GM23338 (cell line): ENCODE measurements at regions not wholly inside any gene's neighbourhood (a gene's known extent, or its start where the extent isn't known, plus 50 kb on each side); places are given as distances from the start of the nearest gene placed in this dataset.

ENCODE experiments used
- ATAC-seq: fragments of 200-7000 bp; cut with Tn5 transposase; 3 replicates; pipeline ENCODE4 v1.9.1; 2020
- DNase-seq: peaks from one replicate; pipeline ENCODE4 v3.0.0-alpha.2; 2015; ENCODE audit warnings: low spot score
- H2AFZ ChIP-seq: fragments of 200-600 bp; sonication (generic); 2 replicates; pipeline ENCODE4 v1.8.0; 2016; ENCODE audit warnings: antibody characterized with exemption, mild to moderate bottlenecking, moderate library complexity
- H3F3A ChIP-seq: fragments of 200-600 bp; sonication (generic); replicated peaks from 2 replicates; pipeline ENCODE4 v1.8.0; 2017; ENCODE audit warnings: antibody characterized with exemption, mixed run types, low read depth
- H3K27ac ChIP-seq: fragments of 200-600 bp; sonication (generic); 2 replicates; pipeline ENCODE4 v1.6.1; 2016; ENCODE audit warnings: low read depth
- H3K27me3 ChIP-seq: fragments of 200-600 bp; sonication (generic); 2 replicates; pipeline ENCODE4 v1.8.0; 2016; ENCODE audit warnings: mild to moderate bottlenecking, mixed run types, moderate library complexity; ENCODE audit not compliant: insufficient read depth
- H3K36me3 ChIP-seq: fragments of 200-600 bp; sonication (generic); 2 replicates; pipeline ENCODE4 v1.8.0; 2016; ENCODE audit warnings: mild to moderate bottlenecking; ENCODE audit not compliant: insufficient read depth
- H3K4me1 ChIP-seq: fragments of 200-600 bp; sonication (generic); 2 replicates; pipeline ENCODE4 v1.8.0; 2016; ENCODE audit warnings: mild to moderate bottlenecking, moderate library complexity; ENCODE audit not compliant: insufficient read depth
- H3K4me2 ChIP-seq: fragments of 200-600 bp; sonication (generic); 2 replicates; pipeline ENCODE4 v1.7.1; 2017; ENCODE audit warnings: mixed run types
- H3K4me3 ChIP-seq: fragments of 200-600 bp; sonication (generic); 2 replicates; pipeline ENCODE4 v1.6.1; 2016; ENCODE audit warnings: mixed run types
- H3K79me2 ChIP-seq: fragments of 200-600 bp; sonication (generic); replicated peaks from 2 replicates; pipeline ENCODE4 v1.8.0; 2017; ENCODE audit warnings: mild to moderate bottlenecking; ENCODE audit not compliant: insufficient read depth
- H3K9me2 ChIP-seq: fragments of 200-600 bp; sonication (generic); 2 replicates; pipeline ENCODE4 v1.8.0; 2017; ENCODE audit not compliant: insufficient read depth
- H4K20me1 ChIP-seq: fragments of 200-600 bp; sonication (generic); replicated peaks from 2 replicates; pipeline ENCODE4 v1.8.0; 2017; ENCODE audit warnings: mild to moderate bottlenecking; ENCODE audit not compliant: insufficient read depth
- H3K27ac Mint-ChIP-seq: 2 replicates; pipeline ENCODE4 v1.8.0; 2020; ENCODE audit warnings: inconsistent platforms, mild to moderate bottlenecking, moderate library complexity, mixed read lengths
- H3K27me3 Mint-ChIP-seq: 3 replicates; pipeline ENCODE4 v1.8.0; 2022; ENCODE audit warnings: low read depth, mild to moderate bottlenecking, moderate library complexity, mixed read lengths, inconsistent platforms; ENCODE audit not compliant: insufficient read depth, poor library complexity
- H3K36me3 Mint-ChIP-seq: 3 replicates; pipeline ENCODE4 v1.8.0; 2021; ENCODE audit warnings: low read depth, mild to moderate bottlenecking, inconsistent platforms, moderate library complexity, mixed read lengths
- H3K4me1 Mint-ChIP-seq: 3 replicates; pipeline ENCODE4 v1.8.0; 2020; ENCODE audit warnings: mild to moderate bottlenecking, inconsistent platforms, mixed read lengths
- H3K4me3 Mint-ChIP-seq: 3 replicates; pipeline ENCODE4 v1.8.0; 2021; ENCODE audit warnings: moderate library complexity, mild to moderate bottlenecking, inconsistent platforms, mixed read lengths
- H3K9me3 Mint-ChIP-seq: 3 replicates; pipeline ENCODE4 v1.8.0; 2020; ENCODE audit warnings: moderate library complexity, mild to moderate bottlenecking, inconsistent platforms, mixed read lengths
- CREB1 ChIP-seq: fragments of 250-450 bp; sonication (Bioruptor Pico); IDR thresholded peaks from 2 replicates; pipeline ENCODE4 v1.5.0; 2020; ENCODE audit warnings: low read depth, mild to moderate bottlenecking, moderate library complexity
- CTCF ChIP-seq, 2 experiments: fragments of 200-600 bp in 1 of 2; sonication (generic) in 1 of 2; conservative IDR thresholded peaks; 2 replicates each; pipeline versions ENCODE4 v1.5.1 to v1.6.1; 2016 to 2017; ENCODE audit warnings: antibody characterized with exemption in 2 of 2, low read depth in 2 of 2, mild to moderate bottlenecking in 2 of 2, moderate library complexity in 1 of 2
- EZH2 ChIP-seq: fragments of 200-600 bp; sonication (generic); IDR thresholded peaks from one replicate; pipeline ENCODE4 v1.8.0; 2017; ENCODE audit warnings: antibody characterized with exemption, mild to moderate bottlenecking, low read depth; ENCODE audit not compliant: unreplicated experiment
- EZH2phosphoT487 ChIP-seq: fragments of 200-600 bp; sonication (generic); IDR thresholded peaks from one replicate; pipeline ENCODE4 v1.8.1; 2018; ENCODE audit warnings: antibody characterized with exemption; ENCODE audit not compliant: unreplicated experiment
- JUNB ChIP-seq: IDR thresholded peaks from one replicate; pipeline ENCODE4 v1.6.1; 2016; ENCODE audit warnings: antibody characterized with exemption; ENCODE audit not compliant: unreplicated experiment
- NANOG ChIP-seq: IDR thresholded peaks from 2 replicates; pipeline ENCODE4 v1.6.1; 2016; ENCODE audit warnings: antibody characterized with exemption, borderline replicate concordance
- POLR2AphosphoS5 ChIP-seq: IDR thresholded peaks from 2 replicates; pipeline ENCODE4 v1.6.1; 2016; ENCODE audit warnings: antibody characterized with exemption, low read depth
- STAT1 ChIP-seq: IDR thresholded peaks from one replicate; pipeline ENCODE4 v1.6.1; 2016; ENCODE audit warnings: antibody characterized with exemption; ENCODE audit not compliant: unreplicated experiment
- ZNF114 ChIP-seq: fragments of 250-450 bp; sonication (Bioruptor Pico); IDR thresholded peaks from 2 replicates; pipeline ENCODE4 v1.5.0; 2020; ENCODE audit warnings: mild to moderate bottlenecking, moderate library complexity
- ZNF331 ChIP-seq: fragments of 250-450 bp; sonication (Bioruptor Pico); IDR thresholded peaks from 2 replicates; pipeline ENCODE4 v1.5.0; 2020; ENCODE audit warnings: low read depth, mild to moderate bottlenecking, moderate library complexity
- TF ChIP-seq, protein P1 (sequence below): IDR thresholded peaks from 2 replicates; pipeline ENCODE4 v1.6.1; 2016; ENCODE audit warnings: antibody characterized with exemption
- TF ChIP-seq, protein P2 (sequence below): IDR thresholded peaks from one replicate; pipeline ENCODE4 v1.6.1; 2018; ENCODE audit warnings: antibody characterized with exemption; ENCODE audit not compliant: unreplicated experiment

DNA sequence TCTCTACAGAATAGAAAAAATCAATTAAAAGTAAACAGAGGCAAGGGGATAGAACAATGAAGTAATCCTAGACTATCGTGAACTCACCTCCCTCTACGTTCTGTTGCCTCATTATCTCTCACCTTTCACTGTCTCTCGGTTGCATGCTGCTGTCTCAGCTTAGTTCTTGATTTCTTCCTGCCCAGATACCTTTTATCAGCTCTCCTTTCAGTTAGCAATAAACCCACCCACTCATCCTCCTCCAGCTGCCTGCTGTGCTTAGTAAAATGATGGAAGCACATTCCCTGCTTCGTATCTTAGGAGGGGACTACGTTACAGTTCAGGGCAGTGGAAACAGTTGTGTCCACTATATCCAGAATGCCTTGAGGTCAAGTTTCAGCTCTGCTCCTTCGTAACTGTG, 1709.5 kb upstream of the AGA start (continued):
- TF ChIP-seq NANOG (no peak), CTCF (conservative IDR thresholded peaks at IDR 0.05; ENCODE audit: low read depth in 2 of 2) (no peak), ZNF114 (no peak), CREB1 (CRISPR knock-in tag) (no peak)
- TF ChIP-seq, protein P1, sequence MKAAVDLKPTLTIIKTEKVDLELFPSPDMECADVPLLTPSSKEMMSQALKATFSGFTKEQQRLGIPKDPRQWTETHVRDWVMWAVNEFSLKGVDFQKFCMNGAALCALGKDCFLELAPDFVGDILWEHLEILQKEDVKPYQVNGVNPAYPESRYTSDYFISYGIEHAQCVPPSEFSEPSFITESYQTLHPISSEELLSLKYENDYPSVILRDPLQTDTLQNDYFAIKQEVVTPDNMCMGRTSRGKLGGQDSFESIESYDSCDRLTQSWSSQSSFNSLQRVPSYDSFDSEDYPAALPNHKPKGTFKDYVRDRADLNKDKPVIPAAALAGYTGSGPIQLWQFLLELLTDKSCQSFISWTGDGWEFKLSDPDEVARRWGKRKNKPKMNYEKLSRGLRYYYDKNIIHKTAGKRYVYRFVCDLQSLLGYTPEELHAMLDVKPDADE: no peak

- no peaks in the 10 kb centered on the region; the same call in 1 of the 2 replicates for H3K36me3 ChIP-seq
- H4K20me1 ChIP-seq: no peaks in the 10 kb centered on the region; the same call in 1 of the 2 replicates
- Mint-ChIP-seq H3K9me3 (peaks cover 9% of the 10 kb centered on the region; the same call in 2 of the 3 replicates), H3K4me3 (no peak overlapping the region), H3K36me3 (peaks cover 38% of the 10 kb centered on the region), H3K27me3 (peaks cover 24% of the 10 kb centered on the region), H3K27ac (no peak overlapping the region), H3K4me1 (peaks cover 29% of the 10 kb centered on the region)
- ATAC-seq: no peak
- H3K27me3 ChIP-seq: no peaks in the 10 kb centered on the region
- no peak overlapping the region for H3K27ac ChIP-seq
- no peaks in the 10 kb centered on the region; the same call in 1 of the 2 replicates for H3F3A ChIP-seq
- DNase-seq: no peak
- H3K4me2 ChIP-seq: no peak overlapping the region
- H3K79me2 ChIP-seq: peaks cover 22% of the 10 kb centered on the region
- peaks cover 11% of the 10 kb centered on the region; the same call in 1 of the 2 replicates for H3K4me1 ChIP-seq
- H3K4me3 ChIP-seq: no peak overlapping the region
- no peaks in the 10 kb centered on the region for H3K9me2 ChIP-seq
- H2AFZ ChIP-seq: no peak overlapping the region
- TF ChIP-seq ZNF331: no peak
- TF ChIP-seq ZNF114: no peak
- no peak for TF ChIP-seq STAT1
- no peak for TF ChIP-seq NANOG
- no peak for TF ChIP-seq EZH2
- TF ChIP-seq, protein P1: no peak
- TF ChIP-seq CREB1 (CRISPR knock-in tag): no peak
- no peak for TF ChIP-seq JUNB
- no peak for TF ChIP-seq CTCF (conservative IDR thresholded peaks at IDR 0.05; ENCODE audit: low read depth in 2 of 2)
- TF ChIP-seq, protein P2, sequence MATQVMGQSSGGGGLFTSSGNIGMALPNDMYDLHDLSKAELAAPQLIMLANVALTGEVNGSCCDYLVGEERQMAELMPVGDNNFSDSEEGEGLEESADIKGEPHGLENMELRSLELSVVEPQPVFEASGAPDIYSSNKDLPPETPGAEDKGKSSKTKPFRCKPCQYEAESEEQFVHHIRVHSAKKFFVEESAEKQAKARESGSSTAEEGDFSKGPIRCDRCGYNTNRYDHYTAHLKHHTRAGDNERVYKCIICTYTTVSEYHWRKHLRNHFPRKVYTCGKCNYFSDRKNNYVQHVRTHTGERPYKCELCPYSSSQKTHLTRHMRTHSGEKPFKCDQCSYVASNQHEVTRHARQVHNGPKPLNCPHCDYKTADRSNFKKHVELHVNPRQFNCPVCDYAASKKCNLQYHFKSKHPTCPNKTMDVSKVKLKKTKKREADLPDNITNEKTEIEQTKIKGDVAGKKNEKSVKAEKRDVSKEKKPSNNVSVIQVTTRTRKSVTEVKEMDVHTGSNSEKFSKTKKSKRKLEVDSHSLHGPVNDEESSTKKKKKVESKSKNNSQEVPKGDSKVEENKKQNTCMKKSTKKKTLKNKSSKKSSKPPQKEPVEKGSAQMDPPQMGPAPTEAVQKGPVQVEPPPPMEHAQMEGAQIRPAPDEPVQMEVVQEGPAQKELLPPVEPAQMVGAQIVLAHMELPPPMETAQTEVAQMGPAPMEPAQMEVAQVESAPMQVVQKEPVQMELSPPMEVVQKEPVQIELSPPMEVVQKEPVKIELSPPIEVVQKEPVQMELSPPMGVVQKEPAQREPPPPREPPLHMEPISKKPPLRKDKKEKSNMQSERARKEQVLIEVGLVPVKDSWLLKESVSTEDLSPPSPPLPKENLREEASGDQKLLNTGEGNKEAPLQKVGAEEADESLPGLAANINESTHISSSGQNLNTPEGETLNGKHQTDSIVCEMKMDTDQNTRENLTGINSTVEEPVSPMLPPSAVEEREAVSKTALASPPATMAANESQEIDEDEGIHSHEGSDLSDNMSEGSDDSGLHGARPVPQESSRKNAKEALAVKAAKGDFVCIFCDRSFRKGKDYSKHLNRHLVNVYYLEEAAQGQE: no peak
- TF ChIP-seq EZH2phosphoT487: no peak
- no peak for TF ChIP-seq POLR2AphosphoS5
These were observed 1720.9 kb upstream of the AGA start for GRCh38 chr4:179163147-179163546.
